H1 (cell line): ENCODE measurements at regions not wholly inside any gene's neighbourhood (a gene's known extent, or its start where the extent isn't known, plus 50 kb on each side); places are given as distances from the start of the nearest gene placed in this dataset.

Experiments used
- CBX5 ChIP-seq: fragments of 300-800, 300-1000 bp; sonication (generic); IDR thresholded peaks from 2 replicates; pipeline ENCODE4 v1.7.1; 2016; ENCODE audit warnings: antibody characterized with exemption, low read length, low read depth
- EP300 ChIP-seq, 2 experiments: IDR thresholded peaks; 1 replicate in 1 of 2; 2 replicates in 1 of 2; pipeline ENCODE4 v1.6.1; 2011 to 2012; ENCODE audit warnings: low read depth in 2 of 2, low read length in 2 of 2, mild to moderate bottlenecking in 2 of 2, borderline replicate concordance in 1 of 2, inconsistent platforms in 1 of 2, moderate library complexity in 1 of 2
- EZH2 ChIP-seq: fragments of 200-600 bp; sonication (generic); IDR thresholded peaks from 2 replicates; pipeline ENCODE4 v1.7.1; 2012; ENCODE audit warnings: low read depth, mild to moderate bottlenecking, moderate library complexity, low read length, inconsistent platforms; ENCODE audit not compliant: severe bottlenecking
- HDAC6 ChIP-seq: IDR thresholded peaks from one replicate; pipeline ENCODE4 v1.7.1; 2012; ENCODE audit warnings: low read depth, mild to moderate bottlenecking, inconsistent platforms, low read length, moderate library complexity
- SIX5 ChIP-seq: IDR thresholded peaks from 2 replicates; pipeline ENCODE4 v1.6.1; 2011; ENCODE audit warnings: mild to moderate bottlenecking, low read depth, low read length
- SP1 ChIP-seq: IDR thresholded peaks from 2 replicates; pipeline ENCODE4 v1.6.1; 2011; ENCODE audit warnings: low read depth, low read length
- TAF1 ChIP-seq: IDR thresholded peaks from 2 replicates; pipeline ENCODE4 v1.6.1; 2011; ENCODE audit warnings: mild to moderate bottlenecking, low read depth, low read length
- TBP ChIP-seq: IDR thresholded peaks from 2 replicates; pipeline ENCODE4 v1.6.1; 2011; ENCODE audit warnings: low read depth, low read length, improper control_type of control experiment
- TF ChIP-seq, protein P1 (sequence below), 3 experiments: IDR thresholded peaks; 1 replicate in 2 of 3; 2 replicates in 1 of 3; pipeline versions ENCODE4 v1.5.1 to v1.6.1; 2011; ENCODE audit warnings: low read length in 3 of 3, mild to moderate bottlenecking in 3 of 3, inconsistent platforms in 2 of 3, low read depth in 1 of 3, moderate library complexity in 1 of 3; ENCODE audit not compliant: insufficient read depth in 1 of 3; ENCODE audit errors: control extremely low read depth in 1 of 3
- TF ChIP-seq, protein P2 (sequence below): IDR thresholded peaks from 2 replicates; pipeline ENCODE4 v1.6.1; 2012; ENCODE audit warnings: low read length, inconsistent platforms
- TF ChIP-seq, protein P3 (sequence below): IDR thresholded peaks from 2 replicates; pipeline ENCODE4 v1.6.1; 2012; ENCODE audit warnings: inconsistent platforms

DNA sequence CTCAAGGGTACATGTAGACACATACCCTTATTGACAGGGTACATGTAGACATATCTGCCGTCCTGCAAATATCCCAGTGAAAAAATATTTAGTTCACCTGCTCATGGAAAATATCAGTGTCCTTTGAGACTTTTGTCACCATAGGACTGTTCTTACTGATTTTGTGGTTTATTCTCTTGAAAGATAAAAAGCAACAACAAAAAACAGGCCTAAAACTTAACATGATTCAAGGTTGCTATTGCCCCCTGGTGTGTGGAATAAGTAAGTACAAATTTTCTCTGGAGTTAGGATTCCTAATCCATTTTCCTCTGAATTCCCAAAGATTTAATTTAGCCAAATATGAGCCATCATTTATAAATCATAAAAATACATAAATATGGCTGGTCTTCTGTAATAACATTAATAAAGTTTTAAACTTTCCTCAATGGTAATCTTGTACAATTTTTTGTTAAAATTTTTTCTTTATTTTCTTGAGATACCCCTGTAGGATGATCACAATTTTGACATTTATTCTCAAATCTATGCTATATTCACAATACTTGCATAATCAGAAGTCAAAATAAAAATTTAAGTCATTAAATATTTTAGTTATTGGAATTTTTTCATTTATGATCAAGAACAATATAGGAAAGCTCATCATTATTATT is 741.4 kb upstream of the POT1 start:
- TF ChIP-seq EP300 (IDR thresholded peaks at IDR 0.05; ENCODE audit: borderline replicate concordance in 1 of 2, low read depth in 2 of 2, low read length in 2 of 2) (no peak), CBX5 (no peak), EZH2 (no peak), HDAC6 (no peak), SP1 (no peak), SIX5 (no peak), TBP (no peak), TAF1 (no peak)
- TF ChIP-seq, protein P1, sequence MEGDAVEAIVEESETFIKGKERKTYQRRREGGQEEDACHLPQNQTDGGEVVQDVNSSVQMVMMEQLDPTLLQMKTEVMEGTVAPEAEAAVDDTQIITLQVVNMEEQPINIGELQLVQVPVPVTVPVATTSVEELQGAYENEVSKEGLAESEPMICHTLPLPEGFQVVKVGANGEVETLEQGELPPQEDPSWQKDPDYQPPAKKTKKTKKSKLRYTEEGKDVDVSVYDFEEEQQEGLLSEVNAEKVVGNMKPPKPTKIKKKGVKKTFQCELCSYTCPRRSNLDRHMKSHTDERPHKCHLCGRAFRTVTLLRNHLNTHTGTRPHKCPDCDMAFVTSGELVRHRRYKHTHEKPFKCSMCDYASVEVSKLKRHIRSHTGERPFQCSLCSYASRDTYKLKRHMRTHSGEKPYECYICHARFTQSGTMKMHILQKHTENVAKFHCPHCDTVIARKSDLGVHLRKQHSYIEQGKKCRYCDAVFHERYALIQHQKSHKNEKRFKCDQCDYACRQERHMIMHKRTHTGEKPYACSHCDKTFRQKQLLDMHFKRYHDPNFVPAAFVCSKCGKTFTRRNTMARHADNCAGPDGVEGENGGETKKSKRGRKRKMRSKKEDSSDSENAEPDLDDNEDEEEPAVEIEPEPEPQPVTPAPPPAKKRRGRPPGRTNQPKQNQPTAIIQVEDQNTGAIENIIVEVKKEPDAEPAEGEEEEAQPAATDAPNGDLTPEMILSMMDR (IDR thresholded peaks at IDR 0.05; ENCODE audit: control extremely low read depth in 1 of 3, insufficient read depth in 1 of 3, low read depth in 1 of 3, low read length in 3 of 3): peak in 2 of 3 experiments; percentile 16 to 47; a peak in 2 of 4 replicates
- TF ChIP-seq, protein P2, sequence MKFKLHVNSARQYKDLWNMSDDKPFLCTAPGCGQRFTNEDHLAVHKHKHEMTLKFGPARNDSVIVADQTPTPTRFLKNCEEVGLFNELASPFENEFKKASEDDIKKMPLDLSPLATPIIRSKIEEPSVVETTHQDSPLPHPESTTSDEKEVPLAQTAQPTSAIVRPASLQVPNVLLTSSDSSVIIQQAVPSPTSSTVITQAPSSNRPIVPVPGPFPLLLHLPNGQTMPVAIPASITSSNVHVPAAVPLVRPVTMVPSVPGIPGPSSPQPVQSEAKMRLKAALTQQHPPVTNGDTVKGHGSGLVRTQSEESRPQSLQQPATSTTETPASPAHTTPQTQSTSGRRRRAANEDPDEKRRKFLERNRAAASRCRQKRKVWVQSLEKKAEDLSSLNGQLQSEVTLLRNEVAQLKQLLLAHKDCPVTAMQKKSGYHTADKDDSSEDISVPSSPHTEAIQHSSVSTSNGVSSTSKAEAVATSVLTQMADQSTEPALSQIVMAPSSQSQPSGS: no peak
- TF ChIP-seq, protein P3, sequence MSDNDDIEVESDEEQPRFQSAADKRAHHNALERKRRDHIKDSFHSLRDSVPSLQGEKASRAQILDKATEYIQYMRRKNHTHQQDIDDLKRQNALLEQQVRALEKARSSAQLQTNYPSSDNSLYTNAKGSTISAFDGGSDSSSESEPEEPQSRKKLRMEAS: no peak
